Superior temporal gyrus (tissue), 1 donor: ENCODE measurements at regions not wholly inside any gene's neighbourhood (a gene's known extent, or its start where the extent isn't known, plus 50 kb on each side); places are given as distances from the start of the nearest gene placed in this dataset.

Experiments
- DNase-seq: peaks from one replicate; pipeline ENCODE4 v3.0.0-alpha.2; 2016; ENCODE audit errors: extremely low spot score

- DNase-seq: no peak
Measured at GRCh38 chr6:140071601-140072062, 697.2 kb upstream of the CITED2 start.

GRCh38 chr6:140070846-140071473, 696.5 kb upstream of the CITED2 start:
- DNase-seq: peak; percentile 35

GRCh38 chr6:140069576-140069975, 695.1 kb upstream of the CITED2 start:
- no peak for DNase-seq

- no peak for DNase-seq
Measured at GRCh38 chr6:140068801-140069200, 694.4 kb upstream of the CITED2 start.

GRCh38 chr6:140064366-140064765, 689.9 kb upstream of the CITED2 start:
- DNase-seq: no peak

- DNase-seq: no peak
Measured at GRCh38 chr6:140063021-140063399, 688.6 kb upstream of the CITED2 start.

GRCh38 chr6:140062043-140063020, 687.9 kb upstream of the CITED2 start:
- DNase-seq: no peak

- no peak for DNase-seq
Measured at GRCh38 chr6:140061110-140062042, 686.9 kb upstream of the CITED2 start.

- DNase-seq: no peak
Measured at GRCh38 chr6:140059947-140060346, 685.5 kb upstream of the CITED2 start.

GRCh38 chr6:140058863-140059262, 684.4 kb upstream of the CITED2 start:
- no peak for DNase-seq

- DNase-seq: no peak
Measured at GRCh38 chr6:140052736-140053729, 678.6 kb upstream of the CITED2 start.

- no peak for DNase-seq
Measured at GRCh38 chr6:140051521-140052512, 677.4 kb upstream of the CITED2 start.

GRCh38 chr6:140050101-140050995, 675.9 kb upstream of the CITED2 start:
- DNase-seq: peak; percentile 58

GRCh38 chr6:140049251-140049650, 674.8 kb upstream of the CITED2 start:
- no peak for DNase-seq

GRCh38 chr6:140048202-140048790, 673.8 kb upstream of the CITED2 start:
- no peak for DNase-seq

GRCh38 chr6:140047321-140047720, 672.9 kb upstream of the CITED2 start:
- DNase-seq: no peak

GRCh38 chr6:140046016-140046632, 671.7 kb upstream of the CITED2 start:
- DNase-seq: no peak
